ENCODE measurements at regions not wholly inside any gene's neighbourhood (a gene's known extent, or its start where the extent isn't known, plus 50 kb on each side); places are given as distances from the start of the nearest gene placed in this dataset.
"Not testable (repeated sequence)": the region's sequence is repeated elsewhere in the genome, so short reads cannot be mapped to it uniquely, and the experiment has no call there.

GRCh38 chr10:84626397-84627087, 298.2 kb downstream of the CCSER2 start:
- no peak for DNase-seq (ENCODE audit: low spot score)
- TF ChIP-seq, protein P1, sequence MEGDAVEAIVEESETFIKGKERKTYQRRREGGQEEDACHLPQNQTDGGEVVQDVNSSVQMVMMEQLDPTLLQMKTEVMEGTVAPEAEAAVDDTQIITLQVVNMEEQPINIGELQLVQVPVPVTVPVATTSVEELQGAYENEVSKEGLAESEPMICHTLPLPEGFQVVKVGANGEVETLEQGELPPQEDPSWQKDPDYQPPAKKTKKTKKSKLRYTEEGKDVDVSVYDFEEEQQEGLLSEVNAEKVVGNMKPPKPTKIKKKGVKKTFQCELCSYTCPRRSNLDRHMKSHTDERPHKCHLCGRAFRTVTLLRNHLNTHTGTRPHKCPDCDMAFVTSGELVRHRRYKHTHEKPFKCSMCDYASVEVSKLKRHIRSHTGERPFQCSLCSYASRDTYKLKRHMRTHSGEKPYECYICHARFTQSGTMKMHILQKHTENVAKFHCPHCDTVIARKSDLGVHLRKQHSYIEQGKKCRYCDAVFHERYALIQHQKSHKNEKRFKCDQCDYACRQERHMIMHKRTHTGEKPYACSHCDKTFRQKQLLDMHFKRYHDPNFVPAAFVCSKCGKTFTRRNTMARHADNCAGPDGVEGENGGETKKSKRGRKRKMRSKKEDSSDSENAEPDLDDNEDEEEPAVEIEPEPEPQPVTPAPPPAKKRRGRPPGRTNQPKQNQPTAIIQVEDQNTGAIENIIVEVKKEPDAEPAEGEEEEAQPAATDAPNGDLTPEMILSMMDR (IDR thresholded peaks at IDR 0.05; ENCODE audit: extremely low read depth, missing control alignments) = no peak

DNA sequence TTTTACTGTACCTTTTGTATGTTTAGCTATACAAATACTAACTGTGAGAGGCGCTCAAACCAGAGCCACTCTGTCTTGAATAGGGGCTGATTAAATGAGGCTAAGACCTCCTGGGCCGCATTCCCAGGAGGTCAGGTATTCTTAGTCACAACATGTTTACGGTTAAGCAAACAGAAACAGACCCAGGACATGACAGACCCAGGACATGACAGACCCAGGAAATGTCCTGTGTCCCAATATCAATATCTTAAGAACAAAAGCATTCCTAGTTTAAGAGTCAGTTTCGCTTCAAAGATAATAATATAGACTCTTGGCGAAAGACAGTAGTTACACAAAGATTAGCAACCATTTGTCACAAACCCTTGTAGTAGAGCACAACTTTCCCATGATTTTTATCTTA, 304.5 kb downstream of the CCSER2 start:
- TF ChIP-seq, protein P1 (IDR thresholded peaks at IDR 0.05; ENCODE audit: extremely low read depth, missing control alignments) = no peak
- no peak for DNase-seq (ENCODE audit: low spot score)

DNA sequence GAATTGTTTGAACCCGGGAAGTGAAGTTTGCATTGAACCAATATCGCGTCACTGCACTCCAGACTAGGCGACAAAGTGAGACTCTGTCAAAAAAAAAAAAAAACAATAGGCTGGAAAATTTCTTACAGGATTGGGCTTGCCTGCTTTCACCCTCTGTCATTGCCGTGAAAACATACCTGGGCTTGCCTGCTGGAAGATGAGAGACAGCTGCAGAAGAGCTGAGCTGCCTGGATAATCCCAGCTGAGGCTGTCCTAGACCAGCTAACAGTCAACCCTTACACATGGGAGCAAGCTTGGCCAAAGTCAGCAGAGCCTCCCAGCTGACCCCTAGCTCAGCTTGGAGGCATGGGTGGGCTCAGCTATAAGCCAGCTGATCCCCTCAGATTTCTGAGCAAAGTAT, 306.2 kb downstream of the CCSER2 start:
- DNase-seq (ENCODE audit: low spot score) = no peak
- TF ChIP-seq, protein P1 (IDR thresholded peaks at IDR 0.05; ENCODE audit: extremely low read depth, missing control alignments) = no peak

GRCh38 chr10:84650628-84651027, 322.2 kb downstream of the CCSER2 start:
- DNase-seq (ENCODE audit: low spot score) = not testable (repeated sequence)

DNA sequence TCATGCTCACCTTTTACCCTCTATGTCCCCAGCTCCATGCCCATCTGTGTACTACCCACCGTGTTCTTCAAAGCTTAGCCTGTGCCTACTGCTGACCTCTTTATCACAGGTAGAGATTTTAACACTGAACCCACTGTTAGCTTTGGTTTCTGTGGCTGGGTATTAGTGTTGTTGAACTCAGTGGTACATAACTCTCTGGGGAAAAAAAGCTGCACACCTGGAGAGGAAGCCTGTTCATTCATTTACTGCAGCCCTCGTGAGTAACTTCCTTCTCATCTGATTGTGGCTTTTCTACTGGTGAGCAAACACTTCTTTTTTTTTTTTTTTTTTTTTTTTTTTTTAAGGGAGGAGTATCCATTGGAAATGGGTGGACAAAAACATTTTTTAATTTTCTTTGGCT, 326.3 kb downstream of the CCSER2 start:
- no peak for DNase-seq (ENCODE audit: low spot score)
- TF ChIP-seq, protein P1 (IDR thresholded peaks at IDR 0.05; ENCODE audit: extremely low read depth, missing control alignments) = no peak

- no peak for DNase-seq (ENCODE audit: low spot score)
- TF ChIP-seq, protein P1 (IDR thresholded peaks at IDR 0.05; ENCODE audit: extremely low read depth, missing control alignments) = no peak
Measured at GRCh38 chr10:84659027-84659426, 330.6 kb downstream of the CCSER2 start.

- no peak for DNase-seq (ENCODE audit: low spot score)
- TF ChIP-seq, protein P1 (IDR thresholded peaks at IDR 0.05; ENCODE audit: extremely low read depth, missing control alignments) = no peak
Measured at GRCh38 chr10:84659497-84660439, 331.4 kb downstream of the CCSER2 start.

Measured in GM20000 (cell line).